Duodenal mucosa (tissue), 2 donors: ENCODE measurements at regions not wholly inside any gene's neighbourhood (a gene's known extent, or its start where the extent isn't known, plus 50 kb on each side); places are given as distances from the start of the nearest gene placed in this dataset.

Experiments
- H3K27ac ChIP-seq: one replicate; pipeline ENCODE4 v1.7.0; 2013; ENCODE audit warnings: low read depth, low read length
- H3K27me3 ChIP-seq, 2 donors: one replicate each; pipeline ENCODE4 v1.7.0; 2013; ENCODE audit warnings: low read length in 2 of 2, control low read depth in 1 of 2; ENCODE audit not compliant: insufficient read depth in 2 of 2, control insufficient read depth in 1 of 2
- H3K36me3 ChIP-seq, 2 donors: one replicate each; pipeline ENCODE4 v1.7.0; 2013; ENCODE audit warnings: low read length in 2 of 2, control low read depth in 1 of 2; ENCODE audit not compliant: insufficient read depth in 2 of 2, control insufficient read depth in 1 of 2
- H3K4me1 ChIP-seq, 2 donors: one replicate each; pipeline ENCODE4 v1.7.0; 2013; ENCODE audit warnings: low read length in 2 of 2, control low read depth in 1 of 2; ENCODE audit not compliant: insufficient read depth in 2 of 2, control insufficient read depth in 1 of 2
- H3K4me3 ChIP-seq, 2 donors: one replicate each; pipeline ENCODE4 v1.7.0; 2013; ENCODE audit warnings: low read length in 2 of 2, low read depth in 1 of 2
- H3K9ac ChIP-seq, 2 donors: one replicate each; pipeline ENCODE4 v1.7.0; 2013; ENCODE audit warnings: low read length in 2 of 2, low read depth in 1 of 2
- H3K9me3 ChIP-seq, 2 donors: one replicate each; pipeline ENCODE4 v1.7.0; 2013; ENCODE audit warnings: low read length in 2 of 2, control low read depth in 1 of 2; ENCODE audit not compliant: control insufficient read depth in 1 of 2

DNA sequence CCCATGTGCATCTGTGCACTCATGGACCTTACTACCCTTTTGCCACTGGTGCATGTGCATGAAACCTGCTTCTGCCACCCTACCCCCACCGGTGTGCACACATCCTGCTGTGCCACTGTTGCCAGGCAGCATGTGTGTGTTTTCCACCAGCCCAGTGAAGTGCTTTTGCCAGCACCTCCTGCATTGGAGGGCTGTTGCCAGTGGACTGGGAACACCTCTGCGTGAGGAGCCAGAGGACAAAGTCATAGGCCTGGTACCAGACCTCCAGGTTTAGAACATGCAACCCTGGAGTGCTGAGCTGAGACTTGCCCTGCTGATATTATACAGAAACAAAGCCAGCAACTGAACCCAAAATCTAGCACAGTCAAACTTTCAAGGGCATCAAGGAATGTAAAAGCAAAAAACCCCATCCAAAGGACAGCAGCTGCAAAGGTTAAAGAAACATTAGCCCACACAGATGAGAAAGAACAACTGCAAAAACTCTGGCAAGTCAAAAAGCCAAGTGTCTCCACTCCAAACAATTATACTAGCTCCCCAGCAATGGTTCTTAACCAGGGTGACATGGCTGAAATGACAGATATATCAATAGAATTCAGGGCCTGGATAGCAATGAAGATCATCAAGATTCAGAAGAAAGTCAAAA, 70.6 kb upstream of the PTPN3 start:
- no peak overlapping the region for H3K9ac ChIP-seq
- H3K4me1 ChIP-seq, result no peaks in the 10 kb centered on the region
- H3K4me3 ChIP-seq, result no peak overlapping the region
- H3K9me3 ChIP-seq, result no peaks in the 10 kb centered on the region
- H3K27ac ChIP-seq, result no peak overlapping the region
- peaks cover 3 to 8% of the 10 kb centered on the region in 2 donors for H3K27me3 ChIP-seq
- no peaks in the 10 kb centered on the region for H3K36me3 ChIP-seq

DNA sequence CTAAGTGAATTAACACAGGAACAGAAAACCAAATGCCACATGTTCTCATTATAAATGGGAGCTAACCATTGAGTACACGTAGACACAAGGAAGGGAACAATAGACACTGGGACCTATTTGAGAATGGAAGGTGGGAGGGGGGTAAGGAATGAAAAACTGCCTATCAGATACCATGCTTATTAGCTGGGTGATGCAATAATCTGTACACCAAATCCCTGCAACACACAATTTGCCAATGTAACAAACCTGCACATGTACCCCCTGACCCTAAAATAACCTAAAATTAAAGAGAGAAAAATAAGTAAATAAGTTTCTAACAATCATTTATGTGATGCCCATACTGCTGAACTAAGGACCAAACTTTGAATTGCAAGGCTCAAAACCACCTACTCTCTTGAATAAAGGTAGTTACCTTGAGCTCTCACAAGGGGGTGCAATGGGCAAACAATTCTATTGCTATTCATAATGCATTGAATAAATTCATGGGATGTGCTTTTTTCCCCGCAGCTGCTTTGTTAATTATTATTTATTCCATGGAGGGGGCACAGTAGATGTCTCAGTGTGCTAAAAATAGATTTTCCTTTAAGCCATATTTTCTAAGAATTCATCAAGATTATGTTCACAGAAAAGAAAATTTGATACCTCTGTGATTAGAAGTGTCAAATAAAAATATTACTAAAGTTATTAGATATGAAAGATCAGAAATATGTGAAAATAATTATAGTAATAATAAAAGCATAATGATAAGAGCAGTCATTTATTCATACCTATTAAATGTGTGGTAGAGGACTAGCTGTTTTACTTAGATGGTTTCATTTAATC, 76.2 kb upstream of the PTPN3 start:
- H3K9me3 ChIP-seq, result no peaks in the 10 kb centered on the region
- H3K27ac ChIP-seq, result no peak overlapping the region
- H3K27me3 ChIP-seq, result no peaks in the 10 kb centered on the region
- no peaks in the 10 kb centered on the region for H3K36me3 ChIP-seq
- H3K4me1 ChIP-seq, result no peaks in the 10 kb centered on the region
- no peak overlapping the region for H3K4me3 ChIP-seq
- H3K9ac ChIP-seq, result no peak overlapping the region

DNA sequence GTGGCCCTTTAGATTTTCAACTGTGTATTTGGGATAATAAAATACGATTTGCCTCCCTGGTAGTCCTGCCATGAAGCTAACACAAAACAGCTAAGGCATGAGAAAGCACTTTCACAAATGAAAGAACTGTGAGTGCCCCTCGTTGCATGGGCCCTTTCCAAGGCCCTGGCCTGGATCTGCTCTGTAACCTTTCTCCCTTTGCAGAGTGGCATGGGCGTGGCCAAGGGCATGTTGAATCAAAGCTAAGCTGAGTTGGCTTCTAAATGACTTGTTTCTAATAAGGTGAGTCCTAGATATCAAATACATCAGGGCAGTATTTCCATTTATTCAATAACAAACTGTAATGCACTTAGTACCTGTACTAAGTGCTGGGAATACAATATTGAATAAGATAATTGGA, 78.7 kb upstream of the PTPN3 start:
- no peak overlapping the region for H3K27ac ChIP-seq
- no peaks in the 10 kb centered on the region for H3K4me1 ChIP-seq
- H3K9me3 ChIP-seq, result no peaks in the 10 kb centered on the region
- H3K9ac ChIP-seq, result no peak overlapping the region
- H3K27me3 ChIP-seq, result no peaks in the 10 kb centered on the region
- H3K4me3 ChIP-seq, result no peak overlapping the region
- H3K36me3 ChIP-seq, result no peaks in the 10 kb centered on the region

DNA sequence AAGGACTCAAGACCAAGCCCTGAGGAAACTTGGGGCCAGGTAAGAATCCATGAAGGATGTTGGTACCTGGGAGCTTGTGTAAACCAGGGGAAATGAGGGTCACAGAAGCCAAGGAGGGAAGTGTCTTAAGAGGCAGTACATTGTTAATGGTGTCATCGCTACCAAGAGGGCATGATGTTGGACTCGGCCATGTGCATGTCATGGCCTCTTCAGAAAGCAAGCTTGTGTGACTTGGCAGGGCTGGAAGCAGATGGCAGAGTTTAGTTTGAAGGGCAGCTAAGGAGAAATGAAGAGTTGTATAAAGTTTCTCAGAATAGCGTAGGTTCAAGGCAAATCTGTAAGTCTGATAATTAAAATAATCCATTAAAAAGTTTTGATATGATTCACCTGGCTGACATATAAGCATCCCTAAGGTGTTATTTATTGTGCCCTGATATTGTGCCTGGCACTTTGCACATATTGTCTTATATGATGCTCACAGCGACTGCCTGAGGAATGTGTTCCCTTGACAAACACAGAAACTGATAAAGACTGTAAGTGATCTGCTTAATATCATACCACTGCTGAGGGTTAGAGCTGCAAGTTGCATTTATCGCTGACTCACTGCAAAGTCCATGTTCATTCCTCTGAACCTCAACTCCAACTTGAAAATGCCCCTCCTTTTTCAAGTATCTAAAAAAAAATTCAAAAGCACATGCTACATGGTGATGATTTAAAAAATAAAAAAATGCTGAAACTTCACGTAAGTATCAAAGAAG, 81.3 kb upstream of the PTPN3 start:
- no peak overlapping the region for H3K4me3 ChIP-seq
- H3K27ac ChIP-seq, result no peak overlapping the region
- H3K27me3 ChIP-seq, result no peaks in the 10 kb centered on the region
- H3K9me3 ChIP-seq, result no peaks in the 10 kb centered on the region
- H3K9ac ChIP-seq, result no peak overlapping the region
- H3K4me1 ChIP-seq, result no peaks in the 10 kb centered on the region
- H3K36me3 ChIP-seq, result no peaks in the 10 kb centered on the region

DNA sequence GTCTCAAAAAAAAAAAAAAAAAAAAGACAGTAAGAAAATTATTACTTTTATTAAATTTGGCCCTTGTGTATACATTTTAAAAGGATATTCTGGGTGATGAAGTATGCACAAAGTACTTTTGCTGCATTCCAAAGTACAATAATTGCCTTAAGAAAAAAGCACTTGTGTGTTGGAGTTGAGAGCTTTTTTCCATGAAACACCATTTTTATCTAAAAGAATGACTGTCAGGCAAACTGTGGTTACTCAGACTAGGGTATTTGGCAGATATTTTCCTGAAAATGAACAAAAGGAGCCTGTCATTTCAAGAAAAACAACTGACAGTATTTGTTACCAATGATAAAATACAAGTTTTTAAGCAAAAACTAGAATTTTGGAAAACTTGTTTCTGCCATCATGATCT, 84.3 kb upstream of the PTPN3 start:
- H3K9ac ChIP-seq, result no peak overlapping the region
- no peaks in the 10 kb centered on the region for H3K4me1 ChIP-seq

DNA sequence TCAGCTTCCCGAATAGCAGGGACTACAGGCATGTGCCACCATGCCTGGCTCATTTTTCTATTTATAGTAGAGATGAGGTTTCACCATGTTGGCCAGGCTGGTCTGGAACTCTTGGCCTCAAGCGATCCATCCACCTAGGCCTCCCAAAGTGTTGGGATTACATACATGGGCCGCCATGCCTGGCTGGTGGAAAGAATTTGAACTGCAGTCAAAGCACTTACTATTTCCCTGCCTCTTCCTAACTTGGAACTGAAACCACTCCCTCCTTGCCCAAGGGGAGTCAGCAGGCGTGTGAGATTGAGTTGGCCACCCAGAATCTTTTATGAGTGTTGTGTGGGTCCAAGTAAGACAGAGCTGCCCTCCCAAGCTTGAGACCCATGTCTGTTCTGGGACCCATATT, 86.1 kb upstream of the PTPN3 start:
- Histone ChIP-seq H3K36me3 (no peaks in the 10 kb centered on the region), H3K27ac (no peak overlapping the region), H3K9me3 (no peaks in the 10 kb centered on the region), H3K27me3 (no peaks in the 10 kb centered on the region), H3K4me1 (no peaks in the 10 kb centered on the region), H3K4me3 (no peak overlapping the region), H3K9ac (no peak overlapping the region)

More for the DNA sequence above, 84.3 kb upstream of the PTPN3 start:
- H3K27ac ChIP-seq, result no peak overlapping the region
- H3K4me3 ChIP-seq, result no peak overlapping the region
- no peaks in the 10 kb centered on the region for H3K27me3 ChIP-seq
- no peaks in the 10 kb centered on the region for H3K9me3 ChIP-seq
- no peaks in the 10 kb centered on the region for H3K36me3 ChIP-seq

DNA sequence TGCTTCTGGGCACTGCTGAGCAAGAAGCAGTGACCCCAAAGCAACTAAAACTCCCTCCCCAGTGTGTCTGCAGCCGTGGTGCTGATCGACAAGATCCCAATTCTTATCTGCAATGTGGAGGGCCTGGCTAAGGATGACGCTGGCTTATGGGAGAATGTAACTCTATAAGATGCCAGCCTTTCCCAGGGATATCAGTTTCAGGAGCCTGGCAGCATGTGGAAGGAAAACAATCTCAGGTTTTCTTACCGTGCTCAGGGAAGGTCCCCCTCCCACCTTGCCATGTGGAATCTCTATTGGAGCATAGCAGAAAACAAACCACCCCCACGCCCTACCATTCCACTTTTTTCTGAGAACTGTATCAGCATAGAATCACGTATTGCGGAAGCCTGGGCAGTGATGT, 87.7 kb upstream of the PTPN3 start:
- Histone ChIP-seq H3K27me3 (no peaks in the 10 kb centered on the region), H3K4me3 (no peak overlapping the region), H3K4me1 (no peaks in the 10 kb centered on the region), H3K9me3 (no peaks in the 10 kb centered on the region), H3K9ac (no peak overlapping the region), H3K27ac (no peak overlapping the region), H3K36me3 (no peaks in the 10 kb centered on the region)

DNA sequence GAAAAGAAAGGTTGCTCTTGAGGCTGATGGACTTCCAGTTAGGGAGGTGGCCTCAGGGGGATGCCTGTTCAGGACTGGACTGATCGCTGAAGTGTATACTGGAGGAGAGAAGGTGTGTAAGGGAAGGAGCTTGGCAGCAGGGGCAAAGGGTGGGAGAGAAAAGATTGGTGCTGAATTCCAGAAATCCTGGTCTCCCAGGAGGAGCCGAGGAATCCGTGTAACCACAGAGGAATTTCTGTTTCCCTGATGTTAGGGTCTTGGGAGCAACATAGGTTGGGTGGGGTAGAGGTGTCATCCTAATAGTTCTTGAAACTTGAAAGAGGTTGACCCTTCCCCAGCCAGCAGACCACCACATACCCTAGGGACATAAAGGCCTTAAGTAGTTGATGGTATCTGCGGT, 88.9 kb upstream of the PTPN3 start:
- H3K27me3 ChIP-seq, result no peaks in the 10 kb centered on the region
- H3K27ac ChIP-seq, result no peak overlapping the region
- no peaks in the 10 kb centered on the region for H3K36me3 ChIP-seq
- H3K4me1 ChIP-seq, result no peaks in the 10 kb centered on the region
- no peak overlapping the region for H3K4me3 ChIP-seq
- no peaks in the 10 kb centered on the region for H3K9me3 ChIP-seq
- no peak overlapping the region for H3K9ac ChIP-seq

DNA sequence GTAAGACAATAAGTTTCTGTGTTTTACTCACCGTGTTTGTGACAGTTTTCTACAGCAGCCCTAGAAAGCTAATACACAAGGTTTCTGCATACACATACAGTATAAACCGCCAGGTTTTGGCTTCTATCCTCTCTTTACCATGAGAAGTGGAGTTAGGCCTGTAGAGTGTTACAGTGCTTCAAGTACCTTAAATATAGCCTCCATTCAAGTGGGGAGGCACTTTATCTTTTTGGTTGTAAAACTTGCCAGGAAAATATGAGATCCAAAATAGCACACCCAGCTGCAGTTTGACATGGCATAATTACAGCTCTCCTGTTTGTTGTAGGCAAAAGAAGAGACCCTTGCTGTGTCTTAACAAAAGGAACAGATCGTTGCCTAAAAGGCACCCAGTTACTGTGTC, 90.3 kb upstream of the PTPN3 start:
- Histone ChIP-seq H3K9ac (no peak overlapping the region), H3K4me3 (no peak overlapping the region), H3K27ac (no peak overlapping the region), H3K27me3 (no peaks in the 10 kb centered on the region), H3K4me1 (no peaks in the 10 kb centered on the region), H3K36me3 (no peaks in the 10 kb centered on the region), H3K9me3 (no peaks in the 10 kb centered on the region)

DNA sequence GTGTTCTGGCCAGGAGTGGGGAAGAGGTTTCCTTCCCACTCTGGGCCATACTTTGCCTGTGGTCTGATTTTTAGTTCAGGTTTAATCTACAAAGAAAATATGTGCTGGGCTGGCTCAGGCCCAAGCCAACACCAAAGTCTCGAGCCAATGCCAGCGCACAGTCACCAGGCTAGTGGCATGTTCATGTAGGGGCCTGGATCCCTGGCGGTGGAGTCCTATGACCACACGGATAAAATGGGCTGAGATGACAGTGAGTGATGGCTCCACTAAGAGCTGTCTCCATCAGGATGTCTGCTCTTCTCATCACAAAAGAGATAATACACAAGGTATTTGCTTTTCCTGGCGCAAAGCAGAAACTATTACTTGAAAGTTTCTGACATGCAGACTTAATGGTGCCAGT, 92.9 kb upstream of the PTPN3 start:
- H3K27ac ChIP-seq, result no peak overlapping the region
- no peaks in the 10 kb centered on the region for H3K27me3 ChIP-seq
- H3K36me3 ChIP-seq, result no peaks in the 10 kb centered on the region
- H3K4me1 ChIP-seq, result no peaks in the 10 kb centered on the region
- no peaks in the 10 kb centered on the region for H3K9me3 ChIP-seq
- no peak overlapping the region for H3K4me3 ChIP-seq
- H3K9ac ChIP-seq, result no peak overlapping the region
